Colon (tissue), 2 donors: ENCODE measurements at regions not wholly inside any gene's neighbourhood (a gene's known extent, or its start where the extent isn't known, plus 50 kb on each side); places are given as distances from the start of the nearest gene placed in this dataset.

Experiments
- FAIRE-seq: peaks from 2 replicates; lab custom pipeline; 2012; peaks lifted over from hg19 to GRCh38; lab: Jason Lieb, UNC
- donor health status: control.
- donor health status: control.

DNA sequence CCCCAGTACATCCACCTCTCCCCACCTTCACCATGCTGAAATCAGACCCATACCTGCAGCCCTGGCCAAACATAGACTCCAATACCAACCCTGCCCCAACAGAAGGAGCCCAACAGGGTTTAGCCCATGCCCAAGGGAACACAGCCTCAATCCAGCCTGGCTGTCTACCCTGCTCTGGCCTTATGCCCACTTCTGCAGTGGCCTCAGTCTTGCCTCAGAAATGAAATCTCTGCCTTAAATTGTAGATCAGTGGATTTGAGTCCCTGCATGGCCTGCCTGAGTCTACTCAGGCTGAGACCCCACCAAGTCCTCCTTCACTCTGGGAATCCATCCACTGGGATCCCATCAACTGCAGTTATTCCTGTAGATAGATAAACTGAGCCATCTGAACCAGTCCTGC, 97.6 kb upstream of the GJB5 start:
- no peak for FAIRE-seq

DNA sequence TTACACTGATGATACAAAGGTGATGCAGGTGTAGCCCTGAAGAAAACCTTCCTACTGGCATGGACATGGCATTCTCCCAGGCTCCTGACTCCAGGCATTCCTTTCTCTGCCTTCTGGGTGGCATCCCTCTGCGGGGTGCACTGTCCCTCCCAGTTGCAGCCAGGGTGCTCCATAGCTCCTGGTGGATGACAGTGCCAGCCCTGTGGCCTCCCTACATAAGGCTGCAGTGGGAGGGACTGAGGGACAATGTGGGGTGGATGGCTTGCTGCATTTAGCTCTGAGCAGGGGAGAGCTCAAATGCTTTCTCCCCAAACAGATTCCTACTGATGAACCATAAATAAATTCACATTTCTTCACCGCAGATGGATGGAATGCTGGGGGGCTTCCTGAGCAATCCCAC, 97.0 kb upstream of the GJB5 start:
- no peak for FAIRE-seq

DNA sequence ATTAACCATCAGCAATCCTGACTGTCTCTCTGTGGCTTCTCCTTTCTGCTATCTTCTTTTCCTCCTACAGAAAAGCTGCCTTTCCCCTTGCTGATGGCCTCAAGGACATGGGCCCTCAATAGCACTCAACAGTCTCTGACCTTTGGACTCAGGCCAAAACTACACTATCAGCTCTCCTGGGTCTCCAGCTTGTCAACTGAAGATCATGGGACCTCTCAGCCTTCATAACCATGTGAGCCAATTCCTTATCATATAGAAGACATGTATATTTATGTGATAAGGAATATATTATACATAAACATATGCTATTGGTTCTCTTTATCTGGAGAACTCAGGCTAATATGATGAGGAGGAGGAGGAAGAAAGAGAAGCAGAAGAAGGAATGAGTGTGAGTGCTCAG, 91.8 kb upstream of the GJB5 start:
- no peak for FAIRE-seq

DNA sequence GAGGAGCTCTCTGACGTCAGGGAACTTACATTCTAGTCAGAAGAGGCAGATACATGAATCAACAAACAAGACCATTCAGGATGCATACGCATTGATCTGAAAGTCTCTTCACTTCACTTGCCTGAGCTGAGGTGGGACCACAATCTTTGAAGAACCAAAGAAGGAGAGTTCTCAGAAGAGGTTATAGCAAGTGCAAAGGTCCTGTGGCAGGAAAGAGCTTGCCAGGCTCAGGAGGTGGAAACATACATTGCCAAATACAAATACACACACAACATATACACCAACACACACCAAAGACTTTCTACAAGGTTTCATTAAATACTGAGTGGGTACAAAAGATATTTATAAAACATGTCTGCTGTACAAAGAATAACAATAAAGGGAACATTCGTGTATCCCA, 86.8 kb upstream of the GJB5 start:
- no peak for FAIRE-seq

DNA sequence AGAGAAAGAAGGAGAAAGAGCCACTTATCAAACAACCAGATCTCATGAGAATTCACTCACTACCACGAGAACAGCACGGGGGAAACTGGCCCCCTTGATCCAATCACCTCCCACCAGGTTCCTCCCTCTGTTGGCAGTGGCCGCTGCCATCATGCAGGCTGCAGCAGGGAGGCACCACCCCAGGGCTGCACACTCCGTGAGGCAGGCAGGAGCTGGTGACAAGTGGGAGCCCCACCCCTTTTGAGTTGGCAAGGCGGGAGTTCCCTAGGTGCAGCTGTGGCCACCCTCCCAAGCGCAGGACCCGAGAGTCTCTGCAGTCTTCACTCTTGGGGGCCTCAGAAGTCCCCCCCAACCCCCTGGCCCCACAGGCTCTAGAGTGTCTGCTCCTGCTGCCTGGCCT, 83.9 kb upstream of the GJB5 start:
- no peak for FAIRE-seq

DNA sequence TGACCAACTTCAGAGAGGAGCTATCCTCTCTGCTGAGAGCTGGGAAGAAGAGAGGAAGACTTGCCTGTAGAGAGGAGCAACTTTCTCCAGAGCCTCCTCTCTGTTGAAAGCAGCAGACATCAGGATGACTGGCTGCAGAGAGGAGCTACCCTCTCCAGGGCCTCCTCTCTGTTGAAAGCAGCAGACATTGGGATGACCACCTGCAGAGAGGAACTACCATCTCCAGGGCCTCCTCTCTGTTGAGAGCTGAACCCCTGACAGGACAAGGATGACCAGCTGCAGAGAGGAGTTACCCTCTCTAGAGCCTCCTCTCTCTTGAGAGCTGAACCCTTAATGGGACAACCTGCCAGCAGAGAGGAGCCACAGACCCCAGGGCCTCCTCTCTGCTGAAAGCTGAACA, 83.0 kb upstream of the GJB5 start:
- FAIRE-seq = no peak

DNA sequence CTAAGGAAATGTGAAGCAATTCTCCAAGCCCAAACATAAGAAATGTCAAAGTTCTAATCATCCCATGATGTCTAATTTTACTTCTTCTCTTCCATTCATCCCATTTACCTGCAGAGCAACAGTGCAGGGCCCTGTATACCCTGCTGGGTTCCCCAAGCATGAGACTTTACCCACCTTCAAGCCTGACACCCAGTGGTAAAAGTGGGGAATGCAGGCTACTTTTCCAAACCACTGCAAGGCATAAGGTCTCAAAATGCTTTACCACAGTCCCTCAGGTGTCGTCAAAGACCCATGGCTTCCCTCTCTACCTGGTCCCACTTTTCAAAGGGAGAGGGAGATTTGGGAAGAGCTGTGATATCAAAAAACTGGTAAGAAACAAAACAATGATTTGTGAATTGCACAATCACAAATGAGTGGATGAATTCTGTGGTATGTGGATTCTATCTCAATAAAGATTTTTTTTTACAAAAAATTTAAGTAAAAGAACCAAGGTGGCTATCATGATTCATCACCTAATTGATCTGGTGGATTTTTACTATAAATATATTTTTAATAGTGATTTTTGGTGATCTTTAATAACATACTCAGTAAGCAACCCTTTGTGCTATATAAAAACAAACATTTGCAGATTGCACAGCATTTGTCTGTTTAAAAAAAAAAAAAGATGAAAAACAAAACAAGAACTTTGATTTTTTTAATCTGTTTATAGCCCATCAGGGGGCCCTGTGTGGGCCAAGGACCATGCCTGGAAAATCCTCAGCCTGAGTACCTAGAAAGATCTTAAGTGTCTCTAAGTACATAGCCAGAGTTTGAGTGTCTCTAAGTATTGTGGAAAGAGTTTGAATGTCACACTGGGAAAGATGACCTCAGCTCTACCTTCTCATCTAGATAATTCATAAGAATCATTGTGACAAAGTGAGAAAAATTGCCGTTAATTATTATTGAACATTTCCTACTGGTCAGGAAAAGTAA, 73.1 kb upstream of the GJB5 start:
- FAIRE-seq = peak; percentile 41

DNA sequence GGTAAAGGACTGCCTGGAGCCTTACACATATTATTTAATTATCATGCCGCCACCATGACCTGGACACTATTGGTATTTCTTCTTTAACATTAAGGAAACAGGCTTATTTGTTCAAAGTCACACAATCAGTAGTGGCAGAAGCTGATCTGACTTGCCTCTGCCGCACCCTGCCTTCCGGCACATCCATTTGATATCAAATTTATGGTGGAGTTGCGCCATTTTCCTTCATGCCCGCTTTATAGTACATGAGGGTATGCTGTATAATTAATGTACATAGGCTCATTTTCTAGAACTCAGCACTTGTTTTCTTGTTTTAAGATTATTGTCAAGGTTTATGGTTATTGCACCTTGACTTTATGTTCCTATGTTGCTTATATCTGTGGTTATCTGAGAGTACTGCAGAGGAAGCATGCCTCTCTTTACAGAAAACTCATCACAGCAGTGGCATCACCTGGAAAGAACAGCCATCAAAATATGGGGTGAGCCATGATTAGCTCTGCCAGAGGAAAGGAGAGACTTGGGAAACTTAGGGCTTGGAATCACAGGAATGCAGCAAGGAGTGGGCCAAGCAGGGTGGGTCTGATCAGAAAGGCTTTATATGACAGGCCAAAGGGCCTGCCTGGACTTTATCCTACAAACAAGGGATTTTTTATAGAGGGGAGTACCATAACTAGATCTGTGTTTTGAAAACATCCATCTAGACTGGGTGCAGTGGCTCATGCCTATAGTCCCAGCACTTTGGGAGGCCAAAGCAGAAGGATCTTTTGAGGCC, 72.2 kb upstream of the GJB5 start:
- FAIRE-seq = no peak

DNA sequence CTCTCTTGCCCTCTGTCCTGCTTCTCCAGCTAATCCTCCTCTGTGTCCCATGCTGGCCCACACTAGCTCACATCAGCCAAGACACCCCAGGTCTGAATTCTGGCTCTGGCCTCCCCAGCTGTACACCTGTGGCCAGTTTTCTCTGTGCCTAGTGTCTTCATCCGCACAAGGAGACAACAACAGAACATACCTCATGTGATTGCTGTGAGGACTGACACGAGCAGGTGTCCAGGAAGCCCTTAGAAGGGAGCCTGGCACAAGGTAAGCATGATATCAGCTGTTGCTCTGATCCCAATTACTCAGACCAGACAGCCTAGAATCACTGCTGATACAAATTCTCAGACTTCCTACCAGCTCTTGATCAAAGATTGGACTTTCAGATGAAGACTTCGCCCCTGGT, 71.2 kb upstream of the GJB5 start:
- no peak for FAIRE-seq

DNA sequence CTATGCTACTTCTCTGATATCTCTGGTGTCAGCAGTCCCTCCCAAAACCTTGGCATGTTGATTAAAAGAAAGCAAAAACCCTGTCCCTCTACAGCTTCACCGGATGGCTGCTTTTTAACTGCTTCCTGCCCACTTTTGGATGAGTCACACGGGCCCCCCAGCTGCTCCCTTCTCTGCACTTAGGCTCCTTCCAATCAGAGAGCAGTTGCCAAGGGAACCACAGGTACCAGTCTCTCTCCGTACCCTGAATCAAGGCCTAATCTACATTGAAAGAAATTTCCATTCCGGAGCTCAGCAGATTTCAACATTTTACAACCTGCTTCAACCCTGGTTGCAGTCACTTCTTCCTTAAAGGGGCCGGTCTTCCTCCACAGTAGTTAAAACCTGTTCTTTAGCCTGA, 70.6 kb upstream of the GJB5 start:
- no peak for FAIRE-seq

DNA sequence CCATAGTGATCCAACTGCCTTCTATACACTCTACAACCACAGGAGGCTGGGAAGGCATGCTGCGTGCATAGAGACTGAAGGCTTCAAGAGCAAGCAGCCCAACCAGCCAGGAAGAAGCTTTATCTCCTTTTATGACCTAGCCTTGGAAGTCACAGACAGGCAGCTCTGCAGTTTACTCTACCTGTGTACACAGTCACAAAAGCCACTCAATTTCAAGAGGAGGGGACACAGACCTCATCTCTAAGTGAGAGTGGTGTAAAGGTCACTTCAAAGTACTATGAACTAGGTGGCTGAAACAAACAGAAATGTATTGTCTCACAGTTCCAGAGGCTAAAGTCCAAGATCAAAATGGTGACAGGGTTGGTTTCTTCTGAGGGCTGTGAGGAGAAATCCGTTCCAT, 69.6 kb upstream of the GJB5 start:
- FAIRE-seq = no peak

DNA sequence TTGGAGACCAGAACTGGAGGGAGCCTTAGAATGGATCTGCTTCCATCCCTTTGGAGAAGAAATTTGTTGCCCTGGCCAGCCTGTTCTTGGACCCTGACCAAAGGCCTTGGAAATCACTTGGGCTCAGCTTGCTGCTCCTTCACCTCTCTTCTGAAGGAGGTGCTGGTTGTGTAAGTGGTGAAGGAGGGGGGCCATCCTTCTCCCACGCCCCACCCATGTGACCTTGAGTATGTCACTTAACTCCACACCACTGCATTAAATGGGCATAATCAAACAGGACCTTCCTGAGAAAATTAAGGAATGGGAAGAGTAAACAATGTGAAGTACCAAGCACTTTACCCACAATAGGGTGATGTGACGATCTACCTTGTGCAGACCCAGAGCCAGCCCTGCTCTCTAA, 68.3 kb upstream of the GJB5 start:
- no peak for FAIRE-seq

DNA sequence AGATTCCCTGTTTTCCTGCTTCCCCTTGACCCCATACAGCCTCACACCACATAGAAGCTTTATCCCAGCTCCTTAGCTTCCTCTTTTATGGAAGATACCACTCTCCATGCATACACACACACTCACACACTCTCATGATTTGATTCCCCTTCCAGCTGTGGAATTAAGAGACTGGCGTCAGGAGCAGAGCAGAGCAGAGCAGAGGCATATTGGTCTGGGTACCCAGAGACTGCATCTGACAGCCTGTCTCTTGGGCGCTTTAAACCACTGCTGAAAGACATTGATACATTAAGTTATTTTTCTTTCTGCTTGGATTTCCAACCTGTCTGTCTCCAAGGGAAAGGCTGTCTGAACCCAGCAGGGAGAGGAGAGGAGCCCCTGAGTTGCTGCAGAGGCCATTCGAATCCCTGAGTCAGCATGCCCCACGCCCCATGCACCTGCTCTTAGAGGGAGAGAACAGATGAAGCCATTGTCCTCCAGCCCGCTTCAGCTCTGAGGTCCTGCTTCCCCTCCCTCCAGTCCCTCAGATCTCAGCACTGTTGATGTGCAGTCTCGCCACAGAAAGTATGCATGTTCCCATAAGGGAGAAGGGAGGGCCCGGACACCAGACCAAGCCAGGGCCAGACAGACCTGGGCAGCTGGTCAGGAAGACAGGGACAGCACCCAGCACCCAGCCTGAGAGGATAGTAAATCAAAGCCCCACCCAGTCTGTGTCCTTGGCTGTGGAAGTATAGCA, 66.7 kb upstream of the GJB5 start:
- no peak for FAIRE-seq

DNA sequence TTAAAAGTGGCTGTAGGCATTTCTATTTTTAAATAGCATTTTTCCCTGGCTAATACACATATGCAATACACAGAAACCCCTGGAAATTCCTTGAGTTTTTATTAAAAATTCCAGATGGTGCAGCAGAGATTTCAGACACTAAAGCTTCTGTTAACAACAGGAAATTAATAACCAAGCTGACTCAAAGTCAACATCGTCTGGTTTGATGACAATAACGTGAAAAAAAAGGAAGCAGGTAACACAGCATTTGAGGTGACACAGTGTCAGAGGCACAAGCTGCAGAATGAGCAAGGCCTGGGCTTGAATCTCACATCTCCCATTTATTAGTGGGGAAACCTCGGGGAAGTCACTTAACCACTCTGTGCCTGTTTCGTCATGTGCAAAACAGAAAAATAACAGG, 64.6 kb upstream of the GJB5 start:
- no peak for FAIRE-seq

DNA sequence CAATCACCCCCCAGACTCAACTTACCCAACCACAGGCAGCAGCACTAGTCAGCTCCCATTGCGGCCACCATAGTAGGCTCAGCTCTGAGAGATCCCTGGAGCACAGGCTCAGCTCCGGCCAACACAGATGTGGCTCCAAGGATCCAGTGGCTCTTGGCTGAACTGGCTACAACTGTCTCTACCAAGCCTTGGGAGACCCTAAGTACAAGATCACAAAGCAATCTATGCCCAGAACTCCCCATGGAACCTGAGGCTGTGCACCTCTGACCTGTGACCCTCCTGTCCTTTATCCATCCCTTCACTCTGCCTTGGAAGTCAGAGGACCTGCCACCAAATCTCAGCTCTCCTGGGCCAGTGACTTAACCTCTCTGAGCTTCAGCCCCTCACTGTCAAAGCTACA, 61.8 kb upstream of the GJB5 start:
- FAIRE-seq = no peak

DNA sequence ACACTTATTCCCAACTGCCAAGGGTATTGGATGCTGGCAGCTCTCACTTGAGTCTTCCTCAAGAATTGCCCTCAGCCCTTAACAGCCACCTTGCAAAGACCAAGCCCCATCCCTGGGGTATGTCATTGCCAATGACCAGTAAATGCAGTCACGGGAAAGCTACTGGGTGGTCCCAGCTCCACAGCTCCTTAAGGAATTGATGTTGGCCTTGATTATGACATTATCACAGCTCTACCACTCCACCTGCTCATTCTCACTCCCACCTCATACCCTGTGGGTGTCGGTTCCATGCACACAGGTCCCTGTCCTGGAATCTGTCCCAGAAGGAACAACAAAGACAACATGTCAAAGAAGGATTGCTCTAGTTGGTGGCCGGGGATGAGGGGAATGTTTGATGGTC, 60.5 kb upstream of the GJB5 start:
- no peak for FAIRE-seq

DNA sequence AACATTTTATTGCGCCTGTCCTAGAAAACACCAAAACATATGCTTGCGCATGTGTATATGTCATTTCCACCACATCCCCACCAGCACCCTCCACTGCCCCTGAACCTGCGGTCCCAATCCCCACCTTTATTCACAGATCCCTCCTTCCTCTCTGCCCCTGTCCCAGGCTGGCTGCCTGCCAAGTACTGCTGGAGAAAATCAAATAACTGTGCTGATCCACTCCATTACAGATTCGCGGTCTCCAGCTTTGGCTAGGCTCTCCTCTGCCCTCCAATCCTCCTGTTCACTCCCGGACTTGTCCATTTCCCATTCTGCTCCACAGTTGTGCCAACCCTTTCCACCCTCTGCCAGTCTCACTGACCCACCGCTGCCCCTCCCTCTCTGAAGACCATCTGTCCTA, 59.3 kb upstream of the GJB5 start:
- no peak for FAIRE-seq

DNA sequence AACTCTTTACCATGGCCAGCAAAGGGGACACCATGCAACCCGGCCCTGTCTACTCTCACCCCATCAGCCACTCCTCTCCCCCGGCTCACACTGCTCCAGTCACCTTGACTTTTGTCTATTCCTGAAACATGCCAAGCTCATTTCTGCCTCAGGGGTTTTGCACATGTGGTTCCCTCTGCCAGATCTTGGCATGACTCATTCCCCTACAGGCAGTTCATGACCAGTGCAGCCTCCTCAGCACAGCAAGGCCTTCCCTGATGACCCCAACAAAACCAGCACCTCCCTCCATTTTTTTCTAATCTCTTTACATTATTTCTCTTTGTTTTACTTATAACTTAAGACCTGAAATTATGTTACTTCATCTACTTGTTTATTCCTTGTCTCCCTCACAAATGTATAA, 58.6 kb upstream of the GJB5 start:
- no peak for FAIRE-seq

DNA sequence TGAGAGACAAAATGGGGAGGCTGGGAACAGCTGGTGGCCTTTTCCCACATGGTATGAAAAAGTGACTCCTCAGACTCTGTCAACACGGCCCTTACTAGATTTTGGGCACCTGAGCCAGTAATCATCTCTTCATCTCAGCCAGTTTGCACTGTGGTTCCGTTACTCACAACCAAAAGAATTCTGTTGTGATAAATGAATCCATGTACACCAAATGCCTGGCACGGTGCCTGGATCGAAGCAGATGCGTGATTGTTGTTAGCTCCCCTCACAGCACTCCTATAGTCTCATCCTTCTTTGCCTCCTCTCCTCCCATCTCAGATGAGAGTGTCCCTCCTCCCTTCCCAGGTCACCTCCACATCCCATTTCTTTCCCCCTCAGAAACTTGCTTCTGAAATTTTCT, 57.9 kb upstream of the GJB5 start:
- FAIRE-seq = no peak

DNA sequence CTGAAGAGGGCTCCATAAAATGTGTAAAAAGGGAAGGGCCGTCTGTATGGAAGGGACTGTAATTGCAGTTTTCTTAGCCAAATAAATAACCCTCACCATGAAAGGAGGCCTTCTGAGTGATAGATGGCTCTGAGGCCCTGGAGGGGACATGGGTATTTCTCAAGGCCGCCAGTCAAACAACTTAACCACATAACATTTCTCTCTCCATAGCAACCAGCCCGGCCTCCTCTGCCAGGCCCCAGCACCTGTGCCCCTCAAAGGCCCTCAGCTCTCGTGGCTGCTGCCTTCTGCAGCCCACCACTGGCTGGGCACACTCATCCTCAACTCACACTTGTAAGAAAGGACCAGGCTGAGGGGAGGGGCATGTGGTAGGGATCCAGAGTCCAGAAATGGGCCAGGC, 57.0 kb upstream of the GJB5 start:
- no peak for FAIRE-seq

DNA sequence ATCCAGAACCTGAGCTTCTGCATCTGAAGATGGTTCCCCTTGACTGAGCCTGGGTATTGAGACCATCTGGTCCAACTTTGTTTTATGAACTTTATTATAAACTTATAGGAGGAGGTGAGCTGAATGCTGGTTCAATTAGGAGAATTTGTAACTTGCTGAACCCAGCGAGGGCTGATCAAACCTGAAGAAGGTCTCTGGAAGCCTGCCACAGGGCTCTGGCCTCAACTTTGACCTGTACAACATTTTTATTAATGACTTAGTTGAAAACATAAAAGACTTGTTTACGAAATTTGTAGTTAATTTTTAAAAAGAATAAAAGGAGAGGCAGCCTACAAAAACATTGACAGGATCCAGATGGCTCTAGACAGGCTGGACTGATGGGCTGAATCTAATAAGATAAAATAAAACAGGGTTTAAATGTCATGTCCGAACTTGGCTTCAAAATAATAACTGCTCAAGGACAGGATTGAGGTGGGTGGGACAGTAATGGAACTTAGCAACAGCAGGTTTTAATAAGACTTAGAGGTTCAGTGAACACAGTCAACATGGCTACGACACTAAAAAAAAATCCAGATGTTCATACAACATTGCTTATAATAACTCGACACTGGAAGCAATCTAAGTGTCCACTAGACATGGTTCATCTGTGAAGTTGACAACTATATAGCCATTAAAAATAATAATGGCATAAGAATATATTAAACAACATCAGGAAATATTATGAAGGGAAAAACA, 53.4 kb upstream of the GJB5 start:
- FAIRE-seq = no peak
